SK-N-SH (cell line): ENCODE measurements at regions not wholly inside any gene's neighbourhood (a gene's known extent, or its start where the extent isn't known, plus 50 kb on each side); places are given as distances from the start of the nearest gene placed in this dataset.

Source experiments
- CTCF ChIA-PET: fragments of 300-600, 350-600 bp; formaldehyde crosslinking; extraction: SDS; loops from one replicate; lab custom pipeline; 2021; lab: Yijun Ruan, JAX
- POLR2A ChIA-PET: fragments of 350-600 bp; sonication (Branson Sonifier 250); formaldehyde crosslinking; extraction: SDS; loops from one replicate; lab custom pipeline; 2020; ENCODE audit warnings: antibody characterized with exemption, inconsistent platforms; lab: Yijun Ruan, JAX
- DNase-seq: peaks from one replicate; pipeline ENCODE4 v3.0.0; 2012
- H2AFZ ChIP-seq: fragments of 200-600 bp; sonication (generic); 2 replicates; pipeline ENCODE4 v1.8.1; 2016; ENCODE audit warnings: antibody characterized with exemption, mild to moderate bottlenecking, low read depth
- H3F3A ChIP-seq: fragments of 200-600 bp; sonication (generic); replicated peaks from 2 replicates; pipeline ENCODE3; 2016; ENCODE audit warnings: antibody characterized with exemption, mild to moderate bottlenecking; ENCODE audit not compliant: insufficient read depth
- H3K27ac ChIP-seq, 2 experiments: fragments of 200-500 bp in 1 of 2; fragments of 200-600 bp in 1 of 2; sonication (Bioruptor generic) in 1 of 2; sonication (generic), shearing (Covaris generic) in 1 of 2; 2 replicates each; pipeline versions ENCODE4 v1.5.1 to v1.6.1; 2014 to 2016; ENCODE audit warnings: low read depth in 2 of 2, inconsistent platforms in 1 of 2, low read length in 1 of 2, mild to moderate bottlenecking in 1 of 2, mixed read lengths in 1 of 2
- H3K27me3 ChIP-seq: fragments of 200-600 bp; sonication (generic), shearing (Covaris generic); 2 replicates; pipeline ENCODE4 v1.6.1; 2016; ENCODE audit warnings: mixed run types; ENCODE audit not compliant: insufficient read depth
- H3K36me3 ChIP-seq, 2 experiments: fragments of 200-500 bp in 1 of 2; fragments of 200-600 bp in 1 of 2; sonication (Bioruptor generic) in 1 of 2; sonication (generic) in 1 of 2; replicated peaks in 1 of 2; 2 replicates each; pipeline versions ENCODE3 to v1.5.1; 2014 to 2016; ENCODE audit warnings: low read length in 1 of 2, mild to moderate bottlenecking in 1 of 2; ENCODE audit not compliant: insufficient read depth in 2 of 2, control insufficient read depth in 1 of 2
- H3K4me1 ChIP-seq, 2 experiments: fragments of 200-500 bp in 1 of 2; fragments of 200-600 bp in 1 of 2; sonication (Bioruptor generic) in 1 of 2; sonication (generic), shearing (Covaris generic) in 1 of 2; 2 replicates each; pipeline versions ENCODE4 v1.5.1 to v1.6.1; 2014 to 2016; ENCODE audit warnings: low read depth in 1 of 2, low read length in 1 of 2, mixed run types in 1 of 2; ENCODE audit not compliant: insufficient read depth in 2 of 2, control insufficient read depth in 1 of 2
- H3K4me2 ChIP-seq: fragments of 200-600 bp; sonication (generic), shearing (Covaris generic); 2 replicates; pipeline ENCODE4 v1.6.1; 2017; ENCODE audit warnings: mixed run types
- H3K4me3 ChIP-seq, 2 experiments: fragments of 200-500 bp in 1 of 2; fragments of 200-600 bp in 1 of 2; sonication (Bioruptor generic) in 1 of 2; sonication (generic), shearing (Covaris generic) in 1 of 2; 2 replicates each; pipeline versions ENCODE4 v1.5.1 to v1.8.1; 2014 to 2016; ENCODE audit warnings: low read depth in 2 of 2, inconsistent platforms in 1 of 2, low read length in 1 of 2, mild to moderate bottlenecking in 1 of 2, mixed read lengths in 1 of 2, moderate library complexity in 1 of 2
- H3K79me2 ChIP-seq: fragments of 200-600 bp; sonication (generic); 2 replicates; pipeline ENCODE4 v1.8.1; 2017; ENCODE audit warnings: mild to moderate bottlenecking; ENCODE audit not compliant: insufficient read depth
- H3K9ac ChIP-seq: fragments of 200-600 bp; sonication (generic); 2 replicates; pipeline ENCODE4 v1.6.1; 2017; ENCODE audit warnings: mixed run types
- H3K9me2 ChIP-seq: fragments of 200-600 bp; sonication (generic); 2 replicates; pipeline ENCODE4 v1.6.1; 2017; ENCODE audit warnings: mixed run types
- H3K9me3 ChIP-seq: fragments of 200-600 bp; sonication (generic); 2 replicates; pipeline ENCODE4 v1.6.1; 2017; ENCODE audit warnings: mixed run types, mild to moderate bottlenecking, moderate library complexity
- H4K20me1 ChIP-seq: fragments of 200-600 bp; sonication (generic); 2 replicates; pipeline ENCODE4 v1.6.1; 2017; ENCODE audit warnings: mild to moderate bottlenecking, mixed run types; ENCODE audit not compliant: insufficient read depth
- EP300 ChIP-seq, 2 experiments: IDR thresholded peaks; 2 replicates each; pipeline versions ENCODE4 v1.4.0 to v1.6.1; 2012; ENCODE audit warnings: borderline replicate concordance in 1 of 2, low read depth in 1 of 2, low read length in 1 of 2
- EZH2phosphoT487 ChIP-seq: fragments of 200-600 bp; sonication (generic); IDR thresholded peaks from 2 replicates; pipeline ENCODE4 v1.6.1; 2017; ENCODE audit warnings: low read depth, mixed run types, mild to moderate bottlenecking, antibody characterized with exemption, moderate library complexity, borderline replicate concordance
- FOSL2 ChIP-seq: IDR thresholded peaks from 2 replicates; pipeline ENCODE4 v1.4.0; 2012; ENCODE audit warnings: low read depth, mild to moderate bottlenecking, moderate library complexity, borderline replicate concordance
- FOXM1 ChIP-seq: IDR thresholded peaks from 2 replicates; pipeline ENCODE4 v1.4.0; 2012; ENCODE audit warnings: low read depth, mild to moderate bottlenecking
- MEF2A ChIP-seq: IDR thresholded peaks from 2 replicates; pipeline ENCODE4 v1.4.0; 2012; ENCODE audit warnings: low read depth, borderline replicate concordance
- MXI1 ChIP-seq: IDR thresholded peaks from 2 replicates; pipeline ENCODE4 v1.6.1; 2012; ENCODE audit warnings: mild to moderate bottlenecking, low read depth, low read length, improper control_type of control experiment
- NRF1 ChIP-seq: IDR thresholded peaks from 2 replicates; pipeline ENCODE4 v1.6.1; 2012; ENCODE audit warnings: low read depth, mild to moderate bottlenecking, low read length
- RAD21 ChIP-seq: IDR thresholded peaks from 2 replicates; pipeline ENCODE4 v1.6.1; 2012; ENCODE audit warnings: mild to moderate bottlenecking, low read length
- RFX5 ChIP-seq: IDR thresholded peaks from 2 replicates; pipeline ENCODE4 v1.6.1; 2012; ENCODE audit warnings: mild to moderate bottlenecking, improper control_type of control experiment, low read length
- RXRA ChIP-seq: IDR thresholded peaks from 2 replicates; pipeline ENCODE4 v1.4.0; 2012; ENCODE audit warnings: low read depth, mild to moderate bottlenecking, borderline replicate concordance
- TAF1 ChIP-seq: IDR thresholded peaks from 2 replicates; pipeline ENCODE4 v1.6.1; 2012; ENCODE audit warnings: low read depth, mild to moderate bottlenecking, low read length, moderate library complexity, borderline replicate concordance
- TCF12 ChIP-seq: IDR thresholded peaks from 2 replicates; pipeline ENCODE4 v1.4.0; 2012
- TEAD4 ChIP-seq: IDR thresholded peaks from 2 replicates; pipeline ENCODE4 v1.4.0; 2012; ENCODE audit warnings: mild to moderate bottlenecking, borderline replicate concordance; ENCODE audit not compliant: insufficient read depth
- YY1 ChIP-seq: IDR thresholded peaks from 2 replicates; pipeline ENCODE4 v1.4.0; 2012; ENCODE audit warnings: low read depth, mild to moderate bottlenecking
- WGBS: methylation state at CpG from one replicate; pipeline ENCODE4 v1.1.6; 2017; ENCODE audit warnings: low lambda C conversion rate; 5-methylcytosine and 5-hydroxymethylcytosine counted together
- TF ChIP-seq, protein P1 (sequence below): IDR thresholded peaks from 2 replicates; pipeline ENCODE4; 2012
- TF ChIP-seq, protein P2 (sequence below): fragments of 150-350 bp; IDR thresholded peaks from 2 replicates; pipeline ENCODE4 v1.6.1; 2016; ENCODE audit warnings: mild to moderate bottlenecking, low read depth, low read length
- TF ChIP-seq, protein P3 (sequence below): IDR thresholded peaks from 2 replicates; pipeline ENCODE4 v1.4.0; 2012; ENCODE audit warnings: low read depth
- TF ChIP-seq, protein P4 (sequence below): IDR thresholded peaks from 2 replicates; pipeline ENCODE4 v1.4.0; 2012; ENCODE audit warnings: low read depth, borderline replicate concordance
- TF ChIP-seq, protein P5 (sequence below): fragments of 150-350 bp; IDR thresholded peaks from 2 replicates; pipeline ENCODE4 v1.6.1; 2017; ENCODE audit warnings: antibody characterized with exemption, low read length, low read depth, borderline replicate concordance
- TF ChIP-seq, protein P6 (sequence below): IDR thresholded peaks from 2 replicates; pipeline ENCODE4 v1.4.0; 2012; ENCODE audit warnings: low read depth, borderline replicate concordance

DNA sequence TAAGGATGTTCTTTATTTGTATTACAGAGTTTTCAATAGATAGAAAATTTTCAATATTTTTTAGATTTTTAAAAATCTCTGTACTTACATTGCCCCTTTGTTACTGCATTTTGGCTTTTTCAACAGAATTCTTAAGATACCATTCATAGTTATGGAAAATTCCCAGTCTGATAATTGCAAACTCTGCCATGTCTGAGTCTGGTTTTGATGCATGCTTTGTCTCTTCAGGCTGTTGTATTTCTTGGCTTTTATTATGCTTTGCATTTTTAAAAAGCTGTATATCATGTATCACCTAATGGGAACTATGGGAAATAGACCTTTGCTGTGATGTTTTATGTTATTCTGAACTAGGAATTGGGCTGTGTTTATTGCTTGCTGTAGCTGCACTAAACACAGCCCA, 898.9 kb upstream of the ADGRB3 start (continued):
- TF ChIP-seq, protein P1, sequence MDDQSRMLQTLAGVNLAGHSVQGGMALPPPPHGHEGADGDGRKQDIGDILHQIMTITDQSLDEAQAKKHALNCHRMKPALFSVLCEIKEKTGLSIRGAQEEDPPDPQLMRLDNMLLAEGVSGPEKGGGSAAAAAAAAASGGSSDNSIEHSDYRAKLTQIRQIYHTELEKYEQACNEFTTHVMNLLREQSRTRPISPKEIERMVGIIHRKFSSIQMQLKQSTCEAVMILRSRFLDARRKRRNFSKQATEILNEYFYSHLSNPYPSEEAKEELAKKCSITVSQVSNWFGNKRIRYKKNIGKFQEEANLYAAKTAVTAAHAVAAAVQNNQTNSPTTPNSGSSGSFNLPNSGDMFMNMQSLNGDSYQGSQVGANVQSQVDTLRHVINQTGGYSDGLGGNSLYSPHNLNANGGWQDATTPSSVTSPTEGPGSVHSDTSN: no peak
- TF ChIP-seq, protein P2, sequence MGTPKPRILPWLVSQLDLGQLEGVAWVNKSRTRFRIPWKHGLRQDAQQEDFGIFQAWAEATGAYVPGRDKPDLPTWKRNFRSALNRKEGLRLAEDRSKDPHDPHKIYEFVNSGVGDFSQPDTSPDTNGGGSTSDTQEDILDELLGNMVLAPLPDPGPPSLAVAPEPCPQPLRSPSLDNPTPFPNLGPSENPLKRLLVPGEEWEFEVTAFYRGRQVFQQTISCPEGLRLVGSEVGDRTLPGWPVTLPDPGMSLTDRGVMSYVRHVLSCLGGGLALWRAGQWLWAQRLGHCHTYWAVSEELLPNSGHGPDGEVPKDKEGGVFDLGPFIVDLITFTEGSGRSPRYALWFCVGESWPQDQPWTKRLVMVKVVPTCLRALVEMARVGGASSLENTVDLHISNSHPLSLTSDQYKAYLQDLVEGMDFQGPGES: no peak
- TF ChIP-seq TEAD4: no peak

DNA sequence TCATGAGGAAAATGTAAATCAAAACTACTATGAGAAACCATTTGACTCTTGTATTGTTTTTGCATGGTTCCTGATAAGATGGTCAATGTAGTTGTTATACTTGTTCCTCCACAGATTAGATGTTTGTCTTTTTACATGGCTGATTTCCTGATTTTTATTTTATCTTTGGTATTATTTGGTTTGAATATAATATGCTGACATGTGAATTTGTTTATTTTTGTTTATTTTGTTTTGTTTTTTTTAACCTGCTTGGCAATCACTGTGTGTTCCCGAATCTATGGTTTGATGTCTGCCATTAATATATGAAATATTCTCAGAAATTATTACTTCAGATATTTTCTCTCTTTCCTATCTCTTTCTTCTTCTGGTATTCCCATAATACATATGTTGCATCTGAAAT, 899.5 kb upstream of the ADGRB3 start:
- Histone ChIP-seq H3K27ac (no peak overlapping the region), H3K9me2 (no peaks in the 10 kb centered on the region), H3K79me2 (no peaks in the 10 kb centered on the region), H3K4me2 (no peak overlapping the region), H3K36me3 (no peaks in the 10 kb centered on the region), H3K4me3 (no peak overlapping the region), H3K4me1 (no peaks in the 10 kb centered on the region), H3F3A (no peaks in the 10 kb centered on the region), H4K20me1 (no peaks in the 10 kb centered on the region), H3K9ac (no peak overlapping the region), H3K9me3 (no peaks in the 10 kb centered on the region), H3K27me3 (no peaks in the 10 kb centered on the region), H2AFZ (no peak overlapping the region)
- POLR2A ChIA-PET: no interaction called here
- TF ChIP-seq RXRA (no peak), MXI1 (no peak), TAF1 (no peak), TEAD4 (no peak), RFX5 (no peak), FOXM1 (no peak), FOSL2 (no peak), YY1 (no peak), MEF2A (no peak), RAD21 (no peak), TCF12 (no peak), EP300 (IDR thresholded peaks at IDR 0.05; ENCODE audit: borderline replicate concordance in 1 of 2, low read depth in 1 of 2, low read length in 1 of 2) (no peak), EZH2phosphoT487 (no peak), NRF1 (no peak)
- TF ChIP-seq, protein P3, sequence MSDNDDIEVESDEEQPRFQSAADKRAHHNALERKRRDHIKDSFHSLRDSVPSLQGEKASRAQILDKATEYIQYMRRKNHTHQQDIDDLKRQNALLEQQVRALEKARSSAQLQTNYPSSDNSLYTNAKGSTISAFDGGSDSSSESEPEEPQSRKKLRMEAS: no peak
- TF ChIP-seq, protein P4, sequence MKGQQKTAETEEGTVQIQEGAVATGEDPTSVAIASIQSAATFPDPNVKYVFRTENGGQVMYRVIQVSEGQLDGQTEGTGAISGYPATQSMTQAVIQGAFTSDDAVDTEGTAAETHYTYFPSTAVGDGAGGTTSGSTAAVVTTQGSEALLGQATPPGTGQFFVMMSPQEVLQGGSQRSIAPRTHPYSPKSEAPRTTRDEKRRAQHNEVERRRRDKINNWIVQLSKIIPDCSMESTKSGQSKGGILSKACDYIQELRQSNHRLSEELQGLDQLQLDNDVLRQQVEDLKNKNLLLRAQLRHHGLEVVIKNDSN: no peak
- TF ChIP-seq, protein P5, sequence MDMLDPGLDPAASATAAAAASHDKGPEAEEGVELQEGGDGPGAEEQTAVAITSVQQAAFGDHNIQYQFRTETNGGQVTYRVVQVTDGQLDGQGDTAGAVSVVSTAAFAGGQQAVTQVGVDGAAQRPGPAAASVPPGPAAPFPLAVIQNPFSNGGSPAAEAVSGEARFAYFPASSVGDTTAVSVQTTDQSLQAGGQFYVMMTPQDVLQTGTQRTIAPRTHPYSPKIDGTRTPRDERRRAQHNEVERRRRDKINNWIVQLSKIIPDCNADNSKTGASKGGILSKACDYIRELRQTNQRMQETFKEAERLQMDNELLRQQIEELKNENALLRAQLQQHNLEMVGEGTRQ: no peak
- TF ChIP-seq, protein P1: no peak
- TF ChIP-seq, protein P6, sequence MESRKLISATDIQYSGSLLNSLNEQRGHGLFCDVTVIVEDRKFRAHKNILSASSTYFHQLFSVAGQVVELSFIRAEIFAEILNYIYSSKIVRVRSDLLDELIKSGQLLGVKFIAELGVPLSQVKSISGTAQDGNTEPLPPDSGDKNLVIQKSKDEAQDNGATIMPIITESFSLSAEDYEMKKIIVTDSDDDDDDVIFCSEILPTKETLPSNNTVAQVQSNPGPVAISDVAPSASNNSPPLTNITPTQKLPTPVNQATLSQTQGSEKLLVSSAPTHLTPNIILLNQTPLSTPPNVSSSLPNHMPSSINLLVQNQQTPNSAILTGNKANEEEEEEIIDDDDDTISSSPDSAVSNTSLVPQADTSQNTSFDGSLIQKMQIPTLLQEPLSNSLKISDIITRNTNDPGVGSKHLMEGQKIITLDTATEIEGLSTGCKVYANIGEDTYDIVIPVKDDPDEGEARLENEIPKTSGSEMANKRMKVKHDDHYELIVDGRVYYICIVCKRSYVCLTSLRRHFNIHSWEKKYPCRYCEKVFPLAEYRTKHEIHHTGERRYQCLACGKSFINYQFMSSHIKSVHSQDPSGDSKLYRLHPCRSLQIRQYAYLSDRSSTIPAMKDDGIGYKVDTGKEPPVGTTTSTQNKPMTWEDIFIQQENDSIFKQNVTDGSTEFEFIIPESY: no peak
- WGBS: 39% methylated on average over 1 of the region's 1 CpG
- DNase-seq: no peak
- CTCF ChIA-PET: interaction anchor here (0.7 kb wide), 1 partner anchor 48 kb away, joined by 3 read pairs; no protein-coding TSS in a partner anchor
